ENCODE measurements at regions not wholly inside any gene's neighbourhood (a gene's known extent, or its start where the extent isn't known, plus 50 kb on each side); places are given as distances from the start of the nearest gene placed in this dataset. TPM values are rescaled to one million over a fixed set of nuclear protein-coding genes. Genes with fewer than 3 reads are reported as not detected.

- 65 to 70% methylated on average over 6 of the region's 6 CpGs for WGBS, 2 donors
- DNase-seq (ENCODE audit: low spot score in 2 of 2): no peak
- no peaks in the 10 kb centered on the region for H3K4me1 ChIP-seq
- no peak for TF ChIP-seq EP300 (IDR thresholded peaks at IDR 0.05)
- TF ChIP-seq, protein P1, sequence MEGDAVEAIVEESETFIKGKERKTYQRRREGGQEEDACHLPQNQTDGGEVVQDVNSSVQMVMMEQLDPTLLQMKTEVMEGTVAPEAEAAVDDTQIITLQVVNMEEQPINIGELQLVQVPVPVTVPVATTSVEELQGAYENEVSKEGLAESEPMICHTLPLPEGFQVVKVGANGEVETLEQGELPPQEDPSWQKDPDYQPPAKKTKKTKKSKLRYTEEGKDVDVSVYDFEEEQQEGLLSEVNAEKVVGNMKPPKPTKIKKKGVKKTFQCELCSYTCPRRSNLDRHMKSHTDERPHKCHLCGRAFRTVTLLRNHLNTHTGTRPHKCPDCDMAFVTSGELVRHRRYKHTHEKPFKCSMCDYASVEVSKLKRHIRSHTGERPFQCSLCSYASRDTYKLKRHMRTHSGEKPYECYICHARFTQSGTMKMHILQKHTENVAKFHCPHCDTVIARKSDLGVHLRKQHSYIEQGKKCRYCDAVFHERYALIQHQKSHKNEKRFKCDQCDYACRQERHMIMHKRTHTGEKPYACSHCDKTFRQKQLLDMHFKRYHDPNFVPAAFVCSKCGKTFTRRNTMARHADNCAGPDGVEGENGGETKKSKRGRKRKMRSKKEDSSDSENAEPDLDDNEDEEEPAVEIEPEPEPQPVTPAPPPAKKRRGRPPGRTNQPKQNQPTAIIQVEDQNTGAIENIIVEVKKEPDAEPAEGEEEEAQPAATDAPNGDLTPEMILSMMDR (IDR thresholded peaks at IDR 0.05): no peak
- no peak for TF ChIP-seq POLR2A (IDR thresholded peaks at IDR 0.05)
- H3K27ac ChIP-seq: no peak overlapping the region
- H3K9me3 ChIP-seq: peaks cover 0 to 18% (median 0%) of the 10 kb centered on the region in 4 donors
- H3K4me3 ChIP-seq: no peak overlapping the region
- H3K27me3 ChIP-seq: no peaks in the 10 kb centered on the region
- H3K36me3 ChIP-seq: no peaks in the 10 kb centered on the region
These were observed 50.2 kb upstream of the IVNS1ABP start for GRCh38 chr1:185367218-185367617.

Small RNAs in the stretch of these regions (small RNA-seq; reads per million reads assigned to genes)
- gene MCRIP2P2 (not detected), gene RF00019 (not detected), gene RNU7-183P (not detected)

Data from tibial nerve (tissue), 4 donors.